Lower leg skin (tissue), 3 donors: ENCODE measurements at regions not wholly inside any gene's neighbourhood (a gene's known extent, or its start where the extent isn't known, plus 50 kb on each side); places are given as distances from the start of the nearest gene placed in this dataset.

Experiments
- CTCF ChIP-seq, 3 donors: fragments of 450-650 bp; IDR thresholded peaks; one replicate each; pipeline ENCODE4 v1.5.1; 2016; ENCODE audit warnings: antibody characterized with exemption in 3 of 3, mild to moderate bottlenecking in 3 of 3, moderate library complexity in 2 of 3
- POLR2A ChIP-seq, 2 donors: fragments of 450-650 bp; IDR thresholded peaks; one replicate each; pipeline ENCODE4 v1.6.1; 2016 to 2017; ENCODE audit warnings: antibody characterized with exemption in 2 of 2, mild to moderate bottlenecking in 1 of 2, moderate library complexity in 1 of 2

DNA sequence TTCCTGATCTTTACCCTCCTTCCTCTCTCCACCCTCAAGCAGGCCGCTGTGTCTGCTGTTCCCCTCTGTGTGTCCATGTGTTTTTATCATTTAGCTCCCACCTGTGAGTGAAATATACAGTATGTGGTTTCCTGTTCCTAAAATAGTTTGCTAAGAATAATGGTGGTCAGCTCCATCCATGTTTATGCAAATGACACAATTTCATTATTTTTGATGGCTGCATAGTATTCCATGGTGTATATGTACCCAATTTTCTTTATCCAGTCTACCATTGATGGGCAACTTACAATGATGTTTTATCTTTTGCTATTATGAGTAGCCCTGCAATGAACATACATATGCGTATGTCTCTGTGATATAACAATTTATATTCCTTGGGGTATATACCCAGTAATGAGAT lies 133.4 kb upstream of the RGS18 start:
- TF ChIP-seq CTCF (IDR thresholded peaks at IDR 0.05) (no peak), POLR2A (IDR thresholded peaks at IDR 0.05) (no peak)
